Right renal cortex interstitium (tissue), 3 donors: ENCODE measurements at regions not wholly inside any gene's neighbourhood (a gene's known extent, or its start where the extent isn't known, plus 50 kb on each side); places are given as distances from the start of the nearest gene placed in this dataset.

Experiments
- DNase-seq, 3 donors: peaks; one replicate each; pipeline ENCODE4 v3.0.0-alpha.2; 2013; ENCODE audit warnings: low read depth in 3 of 3, low spot score in 2 of 3

GRCh38 chr3:102741694-102742093, 306.9 kb downstream of the ZPLD1 start:
- no peak for DNase-seq

GRCh38 chr3:102745881-102746280, 311.1 kb downstream of the ZPLD1 start:
- no peak for DNase-seq

GRCh38 chr3:102747611-102748010, 312.8 kb downstream of the ZPLD1 start:
- no peak for DNase-seq

- DNase-seq = peak in 1 of 3 donors; percentile 7
Observed at GRCh38 chr3:102748646-102749045, 313.8 kb downstream of the ZPLD1 start.

GRCh38 chr3:102750322-102750721, 315.5 kb downstream of the ZPLD1 start:
- DNase-seq = no peak

GRCh38 chr3:102753901-102754300, 319.1 kb downstream of the ZPLD1 start:
- no peak for DNase-seq

- no peak for DNase-seq
Observed at GRCh38 chr3:102756706-102757105, 321.9 kb downstream of the ZPLD1 start.

GRCh38 chr3:102757950-102758349, 323.1 kb downstream of the ZPLD1 start:
- no peak for DNase-seq

- DNase-seq = no peak
Observed at GRCh38 chr3:102761766-102762165, 327.0 kb downstream of the ZPLD1 start.

- DNase-seq = no peak
Observed at GRCh38 chr3:102790747-102791325, 356.0 kb downstream of the ZPLD1 start.

- no peak for DNase-seq
Observed at GRCh38 chr3:102791641-102792589, 357.1 kb downstream of the ZPLD1 start.

GRCh38 chr3:102796804-102797203, 362.0 kb downstream of the ZPLD1 start:
- DNase-seq = no peak

GRCh38 chr3:102802819-102803420, 368.1 kb downstream of the ZPLD1 start:
- DNase-seq = no peak

- no peak for DNase-seq
Observed at GRCh38 chr3:102810937-102811336, 376.1 kb downstream of the ZPLD1 start.

- DNase-seq = peak; percentile 6 to 21 (median 6)
Observed at GRCh38 chr3:102826636-102827035, 391.8 kb downstream of the ZPLD1 start.

- no peak for DNase-seq
Observed at GRCh38 chr3:102827386-102827785, 392.6 kb downstream of the ZPLD1 start.

- no peak for DNase-seq
Observed at GRCh38 chr3:102830415-102830814, 395.6 kb downstream of the ZPLD1 start.

- no peak for DNase-seq
Observed at GRCh38 chr3:102841866-102842265, 407.1 kb downstream of the ZPLD1 start.

GRCh38 chr3:102866845-102867244, 432.0 kb downstream of the ZPLD1 start:
- no peak for DNase-seq

- no peak for DNase-seq
Observed at GRCh38 chr3:102883515-102883914, 448.7 kb downstream of the ZPLD1 start.

GRCh38 chr3:102885289-102885688, 450.5 kb downstream of the ZPLD1 start:
- DNase-seq = no peak

GRCh38 chr3:102887431-102887830, 452.6 kb downstream of the ZPLD1 start:
- DNase-seq = no peak
